ENCODE measurements at regions not wholly inside any gene's neighbourhood (a gene's known extent, or its start where the extent isn't known, plus 50 kb on each side); places are given as distances from the start of the nearest gene placed in this dataset.

DNA sequence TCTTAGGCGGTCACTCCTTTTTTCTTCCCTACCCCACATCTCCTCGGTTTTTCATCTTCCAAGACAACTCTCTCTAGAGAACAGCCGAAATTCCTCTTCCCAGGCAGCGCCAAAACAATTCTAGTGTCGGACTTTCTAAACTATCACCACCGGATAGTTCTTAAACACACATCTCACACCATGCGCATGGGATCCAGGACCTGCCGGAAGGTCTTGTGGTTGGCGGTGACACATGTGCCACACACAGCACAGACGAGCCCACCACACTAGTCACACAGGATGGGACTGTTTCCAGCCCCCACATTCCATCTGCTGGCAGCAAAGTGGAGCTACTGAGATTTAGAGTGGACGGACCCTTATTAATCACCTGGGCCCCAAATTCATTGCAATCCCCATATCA, 614.9 kb upstream of the CADM1 start:
- 84 to 93% (median 88%) methylated on average over 11 of the region's 11 CpGs for WGBS, 4 donors
- Histone ChIP-seq H3K27me3 (no peaks in the 10 kb centered on the region), H3K4me3 (no peak overlapping the region), H3K36me3 (replicated peaks in 1 of 2) (no peaks in the 10 kb centered on the region), H3K4me1 (replicated peaks in 1 of 2) (no peaks in the 10 kb centered on the region), H3K27ac (no peak overlapping the region), H3K9me3 (replicated peaks in 1 of 3) (peaks cover 0 to 7% (median 0%) of the 10 kb centered on the region in 3 donors)
- intact Hi-C loops (cut with DNase I), result no loop called here
- TF ChIP-seq, protein P1, sequence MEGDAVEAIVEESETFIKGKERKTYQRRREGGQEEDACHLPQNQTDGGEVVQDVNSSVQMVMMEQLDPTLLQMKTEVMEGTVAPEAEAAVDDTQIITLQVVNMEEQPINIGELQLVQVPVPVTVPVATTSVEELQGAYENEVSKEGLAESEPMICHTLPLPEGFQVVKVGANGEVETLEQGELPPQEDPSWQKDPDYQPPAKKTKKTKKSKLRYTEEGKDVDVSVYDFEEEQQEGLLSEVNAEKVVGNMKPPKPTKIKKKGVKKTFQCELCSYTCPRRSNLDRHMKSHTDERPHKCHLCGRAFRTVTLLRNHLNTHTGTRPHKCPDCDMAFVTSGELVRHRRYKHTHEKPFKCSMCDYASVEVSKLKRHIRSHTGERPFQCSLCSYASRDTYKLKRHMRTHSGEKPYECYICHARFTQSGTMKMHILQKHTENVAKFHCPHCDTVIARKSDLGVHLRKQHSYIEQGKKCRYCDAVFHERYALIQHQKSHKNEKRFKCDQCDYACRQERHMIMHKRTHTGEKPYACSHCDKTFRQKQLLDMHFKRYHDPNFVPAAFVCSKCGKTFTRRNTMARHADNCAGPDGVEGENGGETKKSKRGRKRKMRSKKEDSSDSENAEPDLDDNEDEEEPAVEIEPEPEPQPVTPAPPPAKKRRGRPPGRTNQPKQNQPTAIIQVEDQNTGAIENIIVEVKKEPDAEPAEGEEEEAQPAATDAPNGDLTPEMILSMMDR (IDR thresholded peaks at IDR 0.05), result no peak
- TF ChIP-seq POLR2A (IDR thresholded peaks at IDR 0.05), result no peak
- no peak for DNase-seq

DNA sequence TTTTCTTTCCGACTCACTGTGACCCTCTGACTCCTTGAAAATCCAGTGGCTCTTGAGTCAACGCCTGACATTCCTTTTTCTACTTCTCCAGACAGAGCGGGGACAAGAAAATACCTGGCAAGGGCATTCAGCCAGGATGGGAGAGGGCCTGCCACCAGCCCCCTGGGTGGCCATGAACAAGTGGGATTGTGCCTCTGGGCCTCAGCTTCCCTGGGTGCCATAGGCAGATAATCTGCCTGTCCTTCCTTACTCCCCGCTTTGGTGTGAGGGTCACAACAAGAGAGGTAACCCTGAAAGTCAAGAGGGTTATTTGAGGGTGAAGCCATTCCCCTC, 613.9 kb upstream of the CADM1 start:
- H3K27me3 ChIP-seq, result no peaks in the 10 kb centered on the region
- no peak overlapping the region for H3K4me3 ChIP-seq
- TF ChIP-seq POLR2A (IDR thresholded peaks at IDR 0.05), result no peak
- TF ChIP-seq, protein P1 (IDR thresholded peaks at IDR 0.05), result no peak
- no peaks in the 10 kb centered on the region for H3K4me1 ChIP-seq (replicated peaks in 1 of 2)
- intact Hi-C loops (cut with DNase I), result no loop called here
- peaks cover 0 to 7% (median 0%) of the 10 kb centered on the region in 3 donors for H3K9me3 ChIP-seq (replicated peaks in 1 of 3)
- WGBS, 4 donors, result 58 to 84% (median 76%) methylated on average over 3 to 4 of the region's 4 CpGs
- no peaks in the 10 kb centered on the region for H3K36me3 ChIP-seq (replicated peaks in 1 of 2)
- peak in 1 of 7 donors; percentile 9 for DNase-seq
- H3K27ac ChIP-seq, result no peak overlapping the region

DNA sequence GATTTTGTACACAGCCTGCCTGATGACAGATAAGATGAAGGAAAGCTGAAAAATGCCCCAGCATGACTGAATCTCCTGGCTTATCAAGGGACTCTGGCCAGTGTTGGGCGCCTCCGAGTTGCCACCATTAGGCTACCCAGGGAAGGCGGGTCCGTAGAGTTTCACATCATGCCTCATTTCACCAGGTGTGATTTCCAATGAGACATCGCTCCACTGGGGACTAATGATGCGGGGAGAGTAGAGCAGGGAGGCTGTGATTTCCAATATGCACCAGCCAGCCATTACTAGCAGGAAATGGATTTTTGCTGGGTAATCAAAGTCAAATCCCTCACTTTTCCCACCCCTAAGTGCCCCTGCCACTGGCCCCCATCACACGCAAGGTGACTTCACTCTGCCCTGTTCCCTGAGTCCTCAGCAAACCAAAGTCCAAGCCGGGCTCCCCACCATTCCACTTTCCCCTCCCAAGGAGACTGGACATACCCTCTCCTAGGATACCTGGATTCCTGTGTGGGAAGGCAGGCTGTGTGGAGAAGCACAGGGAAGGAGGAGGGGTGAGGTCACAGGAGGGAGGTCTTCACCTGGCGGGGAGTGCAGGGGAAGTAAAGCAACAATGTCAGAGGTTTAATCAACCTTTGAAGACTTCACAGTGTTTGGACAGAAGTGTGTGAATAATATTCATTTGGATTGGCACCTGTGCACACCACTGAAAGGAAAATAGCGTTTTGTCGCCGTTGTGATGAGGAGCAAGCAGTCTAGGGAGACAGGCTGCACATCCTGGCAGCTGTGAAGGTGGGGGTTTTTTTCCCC, 613.3 kb upstream of the CADM1 start:
- intact Hi-C loops (cut with DNase I), result no loop called here
- no peaks in the 10 kb centered on the region for H3K4me1 ChIP-seq (replicated peaks in 1 of 2)
- no peaks in the 10 kb centered on the region for H3K36me3 ChIP-seq (replicated peaks in 1 of 2)
- TF ChIP-seq POLR2A (IDR thresholded peaks at IDR 0.05), result no peak
- TF ChIP-seq, protein P1 (IDR thresholded peaks at IDR 0.05), result no peak
- H3K9me3 ChIP-seq (replicated peaks in 1 of 3), result peaks cover 0 to 7% (median 0%) of the 10 kb centered on the region in 3 donors
- WGBS, 4 donors, result 86 to 94% (median 88%) methylated on average over 12 of the region's 12 CpGs
- H3K27me3 ChIP-seq, result no peaks in the 10 kb centered on the region
- no peak overlapping the region for H3K27ac ChIP-seq
- H3K4me3 ChIP-seq, result no peak overlapping the region
- DNase-seq, result peak in 1 of 7 donors; percentile 29

DNA sequence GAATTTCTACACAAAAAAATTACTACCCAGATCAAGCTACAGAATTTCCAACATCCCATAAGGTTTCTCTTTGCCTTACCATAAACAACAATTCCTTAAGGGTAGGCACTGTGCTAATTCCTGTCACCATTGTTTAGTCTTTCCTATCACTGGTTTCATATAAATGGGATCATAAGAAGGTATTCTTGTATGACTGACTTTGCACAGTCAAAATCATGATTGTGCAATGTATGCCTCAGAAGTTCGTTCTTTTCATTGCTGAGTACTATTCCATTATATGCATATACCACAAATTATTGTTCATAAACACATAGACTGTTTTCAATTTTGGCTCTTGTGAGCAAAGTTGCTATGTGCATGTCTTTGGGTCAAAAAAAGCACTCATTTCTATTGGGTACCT, 611.6 kb upstream of the CADM1 start:
- Histone ChIP-seq H3K27me3 (no peaks in the 10 kb centered on the region), H3K4me3 (no peak overlapping the region), H3K4me1 (replicated peaks in 1 of 2) (no peaks in the 10 kb centered on the region), H3K9me3 (replicated peaks in 1 of 3) (peaks cover 0 to 5% (median 0%) of the 10 kb centered on the region in 3 donors), H3K36me3 (replicated peaks in 1 of 2) (no peaks in the 10 kb centered on the region), H3K27ac (no peak overlapping the region)
- intact Hi-C loops (cut with DNase I), result no loop called here
- TF ChIP-seq, protein P1 (IDR thresholded peaks at IDR 0.05), result no peak
- TF ChIP-seq POLR2A (IDR thresholded peaks at IDR 0.05), result no peak
- no peak for DNase-seq
- whole genome bisulfite sequencing, 4 donors, result 77 to 96% (median 88%) methylated on average over 1 of the region's 1 CpG
